ENCODE measurements at regions not wholly inside any gene's neighbourhood (a gene's known extent, or its start where the extent isn't known, plus 50 kb on each side); places are given as distances from the start of the nearest gene placed in this dataset.

DNA sequence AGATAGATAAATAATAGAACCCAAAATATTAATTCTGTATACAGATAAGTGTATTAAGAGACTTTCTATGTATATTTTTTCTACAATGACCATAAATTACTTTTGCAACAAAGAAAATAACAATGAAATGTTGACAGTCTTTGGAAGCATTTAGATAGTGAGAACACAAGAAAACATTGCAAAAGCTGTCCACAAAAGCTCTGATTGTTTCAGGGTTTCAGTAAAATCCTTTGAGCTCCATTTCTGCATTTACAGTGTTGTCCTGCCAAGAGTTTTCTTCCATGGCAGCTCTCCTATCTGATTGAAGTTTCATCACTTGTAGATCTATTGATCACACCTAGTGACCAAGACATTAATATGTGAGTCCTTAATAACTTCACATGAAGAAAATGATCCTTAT is 321.8 kb downstream of the GPR37 start:
- Histone ChIP-seq H3K4me1 (ENCODE audit: insufficient read depth, low read length) (no peaks in the 10 kb centered on the region), H4K20me1 (ENCODE audit: insufficient read depth, low read length) (no peaks in the 10 kb centered on the region), H3K9ac (ENCODE audit: insufficient read depth, low read depth, low read length) (no peak overlapping the region), H3K27me3 (ENCODE audit: control insufficient read depth in 1 of 2, insufficient read depth in 2 of 2, low read length in 2 of 2) (no peaks in the 10 kb centered on the region; a peak in 1 of 5 replicates), H2AFZ (ENCODE audit: low read length) (no peak overlapping the region), H3K9me3 (ENCODE audit: low read length) (no peaks in the 10 kb centered on the region), H3K79me2 (ENCODE audit: insufficient read depth, low read length) (no peaks in the 10 kb centered on the region), H3K4me3 (replicated peaks in 1 of 3; ENCODE audit: insufficient read depth in 1 of 3, low read depth in 2 of 3, low read length in 3 of 3) (no peak overlapping the region), H3K4me2 (ENCODE audit: low read depth, low read length) (no peak overlapping the region), H3K27ac (ENCODE audit: extremely low read length, insufficient read depth, low read length) (no peak overlapping the region), H3K36me3 (replicated peaks in 1 of 2; ENCODE audit: control insufficient read depth in 1 of 2, insufficient read depth in 2 of 2, low read length in 2 of 2) (no peaks in the 10 kb centered on the region)
- BruUV-seq (replicated peaks), result no TSS peak
- DNase-seq (ENCODE audit: low spot score) (no peak), ATAC-seq (no peak), FAIRE-seq (no peak)
- CTCF ChIA-PET (ENCODE audit: low intra/inter-chr PET ratio, low total read pairs), result no interaction called here
- POLR2A ChIA-PET, result no interaction called here
- in situ Hi-C loops (cut with HindIII; ENCODE audit: extremely low pct_ligation_motif_present, low pct_unique_long_range_greater_than_20kb) (no loop called here), intact Hi-C loops (cut with micrococcal nuclease; ENCODE audit: unreplicated experiment) (no loop called here)
- TF ChIP-seq TOPORS (CRISPR knock-in tag; IDR thresholded peaks at IDR 0.05) (no peak), CC2D1A (CRISPR knock-in tag; IDR thresholded peaks at IDR 0.05) (no peak), ZNF766 (CRISPR knock-in tag; IDR thresholded peaks at IDR 0.05; ENCODE audit: borderline replicate concordance) (no peak), SYNCRIP (IDR thresholded peaks at IDR 0.05; ENCODE audit: insufficient read depth, low read depth, low read length) (no peak), ZBTB3 (CRISPR knock-in tag; IDR thresholded peaks at IDR 0.05; ENCODE audit: borderline replicate concordance, low read depth) (no peak), SMAD3 (CRISPR knock-in tag; IDR thresholded peaks at IDR 0.05) (no peak), ZNF75D (CRISPR knock-in tag; IDR thresholded peaks at IDR 0.05; ENCODE audit: borderline replicate concordance) (no peak), ZNF616 (CRISPR knock-in tag; IDR thresholded peaks at IDR 0.05; ENCODE audit: low read depth) (no peak), NR0B2 (CRISPR knock-in tag; IDR thresholded peaks at IDR 0.05) (no peak), TBL1XR1 (IDR thresholded peaks at IDR 0.05; ENCODE audit: borderline replicate concordance, low read length, partially characterized antibody) (no peak), ZNF691 (CRISPR knock-in tag; IDR thresholded peaks at IDR 0.05; ENCODE audit: borderline replicate concordance, low read depth) (no peak), NR1H2 (CRISPR knock-in tag; IDR thresholded peaks at IDR 0.05; ENCODE audit: borderline replicate concordance, low read depth) (no peak), SAFB2 (CRISPR knock-in tag; IDR thresholded peaks at IDR 0.05; ENCODE audit: borderline replicate concordance, low read depth) (no peak), PAX8 (CRISPR knock-in tag; IDR thresholded peaks at IDR 0.05; ENCODE audit: borderline replicate concordance) (no peak), KMT2B (CRISPR knock-in tag; IDR thresholded peaks at IDR 0.05) (no peak), ZFP1 (CRISPR knock-in tag; IDR thresholded peaks at IDR 0.05) (no peak)
- TF ChIP-seq, protein P1, sequence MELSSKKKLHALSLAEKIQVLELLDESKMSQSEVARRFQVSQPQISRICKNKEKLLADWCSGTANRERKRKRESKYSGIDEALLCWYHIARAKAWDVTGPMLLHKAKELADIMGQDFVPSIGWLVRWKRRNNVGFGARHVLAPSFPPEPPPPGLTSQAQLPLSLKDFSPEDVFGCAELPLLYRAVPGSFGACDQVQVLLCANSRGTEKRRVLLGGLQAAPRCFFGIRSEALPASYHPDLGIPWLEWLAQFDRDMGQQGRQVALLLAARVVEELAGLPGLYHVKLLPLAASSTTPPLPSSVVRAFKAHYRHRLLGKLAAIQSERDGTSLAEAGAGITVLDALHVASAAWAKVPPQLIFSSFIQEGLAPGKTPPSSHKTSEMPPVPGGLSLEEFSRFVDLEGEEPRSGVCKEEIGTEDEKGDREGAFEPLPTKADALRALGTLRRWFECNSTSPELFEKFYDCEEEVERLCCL (CRISPR knock-in tag; IDR thresholded peaks at IDR 0.05; ENCODE audit: borderline replicate concordance), result no peak
